ENCODE measurements at regions not wholly inside any gene's neighbourhood (a gene's known extent, or its start where the extent isn't known, plus 50 kb on each side); places are given as distances from the start of the nearest gene placed in this dataset.

DNA sequence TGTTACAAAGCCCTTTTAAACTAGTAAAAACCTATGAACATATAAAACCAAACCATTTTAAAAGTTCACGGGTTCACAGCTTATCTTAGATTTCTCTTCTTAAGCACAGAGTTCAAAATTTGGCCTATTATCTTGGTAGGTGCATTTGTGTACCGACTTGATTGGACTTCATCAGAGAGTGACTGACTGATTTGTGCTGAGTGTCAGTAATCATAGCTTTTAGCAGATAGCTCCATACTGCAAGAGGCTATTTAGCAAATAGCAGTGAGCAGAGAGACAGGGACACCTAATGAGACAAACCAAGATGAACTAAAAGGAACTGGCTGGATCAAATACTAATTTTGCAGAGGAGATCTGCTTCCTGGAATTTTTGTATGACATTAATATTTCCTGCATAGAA lies 274.5 kb downstream of the PRR16 start:
- no peak for DNase-seq

DNA sequence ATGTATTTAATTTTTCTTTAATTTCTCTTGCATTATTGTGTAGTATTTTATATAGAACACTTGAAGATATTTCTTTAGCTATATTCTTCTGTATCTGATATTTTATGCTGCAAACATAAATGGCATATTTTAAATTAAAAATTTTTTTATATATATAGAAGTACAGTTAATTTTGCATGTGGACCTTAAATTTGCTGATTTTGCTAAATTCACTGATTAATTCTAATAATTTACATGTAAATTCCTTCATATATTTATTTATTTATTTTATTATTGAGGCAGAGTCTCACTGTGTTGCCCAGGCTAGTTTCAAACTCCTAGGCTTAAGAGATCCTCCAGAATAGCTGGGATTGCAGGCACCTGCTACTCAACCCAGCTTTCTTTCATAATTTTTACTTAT lies 276.9 kb downstream of the PRR16 start:
- DNase-seq: no peak

DNA sequence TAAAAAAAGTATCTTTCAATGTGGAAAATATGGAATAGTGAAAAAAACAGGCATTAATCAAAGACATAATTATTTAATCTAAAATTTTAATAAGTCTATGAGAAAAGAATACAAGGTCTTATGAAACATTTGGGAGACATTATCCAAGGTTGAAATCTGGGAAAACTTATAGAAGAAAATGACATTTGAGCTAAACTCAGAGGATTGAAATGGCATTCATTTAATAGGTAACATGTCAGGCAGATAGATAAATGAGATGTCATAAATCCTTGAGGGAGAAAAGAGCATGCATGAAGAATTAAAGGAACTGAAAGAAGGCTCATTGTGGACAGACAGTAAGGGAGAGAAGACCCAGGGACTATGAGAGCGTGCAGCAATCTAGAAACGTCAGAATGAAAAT lies 284.4 kb downstream of the PRR16 start:
- DNase-seq: no peak

DNA sequence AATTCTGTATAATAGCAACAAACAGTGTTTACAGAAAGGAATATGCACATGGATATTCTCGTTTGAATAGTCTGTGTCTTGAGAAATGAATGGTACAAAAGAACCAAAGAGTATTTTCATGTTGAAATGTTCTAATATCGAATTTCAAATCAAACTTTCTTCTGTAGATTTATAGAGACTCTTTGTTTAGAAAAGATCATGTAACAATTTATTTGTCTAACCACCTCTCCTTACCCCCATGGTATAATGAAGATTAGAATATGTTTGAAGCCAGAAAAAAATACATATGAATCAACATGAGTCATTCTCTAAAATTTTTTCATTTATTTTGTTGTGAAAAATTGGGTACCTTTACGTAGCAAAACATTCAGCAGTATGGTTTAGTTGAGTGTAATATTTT lies 285.6 kb downstream of the PRR16 start:
- DNase-seq: no peak

DNA sequence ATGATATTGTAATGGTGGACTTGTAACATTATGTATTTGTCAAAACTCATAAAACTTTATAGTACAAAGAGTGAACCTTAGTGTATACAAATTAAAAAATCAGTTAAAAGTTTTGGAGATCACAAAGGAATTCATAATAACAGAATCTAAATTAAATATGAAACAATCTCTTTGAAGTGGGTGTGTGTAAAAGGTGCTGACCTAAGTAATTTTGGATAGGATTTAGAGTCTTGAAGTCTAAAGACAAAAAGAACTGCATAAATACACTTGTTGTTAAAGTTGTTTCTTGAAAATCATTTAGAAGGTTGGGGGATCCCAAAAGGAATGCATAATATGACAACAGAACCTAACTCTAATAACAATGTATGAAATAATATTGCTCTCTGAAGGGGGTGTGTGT lies 295.5 kb downstream of the PRR16 start:
- no peak for DNase-seq

DNA sequence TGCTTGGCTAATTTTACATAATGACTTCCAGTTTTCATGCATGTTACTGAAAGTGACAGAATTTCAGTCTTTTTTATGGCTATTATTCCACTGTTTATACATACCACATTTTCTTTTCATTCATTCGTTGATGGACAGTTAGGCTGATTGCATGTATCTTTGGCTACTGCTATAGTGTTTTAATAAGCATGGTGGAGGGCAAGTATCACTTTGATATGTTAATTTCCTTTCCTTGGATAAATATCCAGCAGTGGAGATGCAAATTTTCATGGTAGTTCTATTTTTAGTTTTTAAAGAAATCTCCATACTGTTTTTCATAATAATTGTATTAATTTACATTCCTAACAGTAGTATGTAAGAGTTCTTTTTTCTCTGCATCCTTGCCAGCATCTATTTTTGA lies 297.9 kb downstream of the PRR16 start:
- DNase-seq: peak; percentile 34 to 61

DNA sequence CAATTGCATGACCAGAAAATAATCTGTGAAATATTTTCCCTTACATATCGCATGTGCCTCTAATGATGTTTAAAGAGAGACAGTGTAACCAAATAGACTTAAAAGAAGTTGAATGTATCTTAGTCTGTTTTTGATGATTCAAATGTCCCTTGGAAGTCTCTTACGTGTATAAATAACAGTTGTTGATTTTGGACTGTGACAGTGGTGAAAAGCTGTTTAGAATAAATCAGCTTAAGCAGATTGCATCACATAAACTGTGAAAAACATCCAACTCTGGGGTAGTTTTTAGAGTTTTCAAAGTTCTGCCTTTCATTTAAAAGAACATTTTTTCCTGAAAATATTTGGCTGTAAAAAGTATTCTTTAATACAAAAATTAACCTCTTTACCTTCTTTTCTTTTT lies 301.1 kb downstream of the PRR16 start:
- no peak for DNase-seq

DNA sequence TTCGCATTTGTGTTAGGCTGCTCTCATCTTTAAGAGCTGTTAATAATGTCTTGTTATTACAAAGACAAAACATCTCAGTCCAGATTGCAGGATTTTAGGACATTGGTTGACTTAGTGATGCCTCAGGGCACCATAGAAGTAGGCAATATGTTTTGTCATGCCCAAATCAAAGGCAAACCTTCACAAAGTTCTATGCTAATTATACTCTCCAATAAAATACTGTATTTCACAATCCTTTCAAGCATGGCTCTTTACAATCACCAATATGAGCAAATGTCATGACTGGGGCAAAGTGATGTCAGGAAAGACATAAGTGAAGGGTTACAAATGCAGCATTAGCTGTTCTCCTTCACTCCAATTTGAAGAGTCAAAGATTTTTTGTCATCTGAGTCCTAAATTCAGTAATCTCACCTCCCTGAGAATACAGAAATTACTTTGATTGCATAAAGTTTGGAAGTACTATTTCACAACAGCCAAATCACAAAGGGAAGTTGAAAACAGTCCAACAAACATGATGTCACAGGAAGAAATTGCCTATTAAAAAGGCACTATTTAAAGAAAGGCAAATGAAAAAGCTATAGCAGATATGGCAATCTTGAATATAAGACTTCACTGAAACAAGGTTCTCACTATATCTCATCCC lies 303.2 kb downstream of the PRR16 start:
- no peak for DNase-seq

DNA sequence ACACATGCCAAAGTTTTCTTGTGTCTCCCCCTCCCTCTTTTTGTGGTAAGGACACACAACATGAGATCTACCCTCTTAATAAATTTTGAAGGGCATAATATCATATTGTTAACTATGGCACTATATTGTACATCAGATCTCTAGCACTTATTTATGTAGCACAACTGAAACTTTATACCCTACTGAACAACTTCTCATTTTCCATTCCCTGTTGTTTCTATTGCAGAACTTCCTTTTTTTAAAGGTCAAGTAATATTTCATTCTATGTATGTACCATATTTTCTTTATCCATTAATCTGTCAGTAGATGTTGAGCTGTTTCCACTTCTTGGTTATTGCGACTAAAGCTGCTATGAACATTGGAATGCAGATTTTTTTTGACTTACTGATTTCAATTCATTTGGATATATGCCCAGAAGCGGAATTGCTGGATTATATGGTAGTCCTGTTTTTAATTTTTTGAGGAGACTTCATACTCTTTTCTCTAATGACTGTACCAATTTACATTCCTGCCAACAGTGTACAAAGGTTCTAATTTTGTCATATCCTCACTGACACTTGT lies 305.3 kb downstream of the PRR16 start:
- no peak for DNase-seq

DNA sequence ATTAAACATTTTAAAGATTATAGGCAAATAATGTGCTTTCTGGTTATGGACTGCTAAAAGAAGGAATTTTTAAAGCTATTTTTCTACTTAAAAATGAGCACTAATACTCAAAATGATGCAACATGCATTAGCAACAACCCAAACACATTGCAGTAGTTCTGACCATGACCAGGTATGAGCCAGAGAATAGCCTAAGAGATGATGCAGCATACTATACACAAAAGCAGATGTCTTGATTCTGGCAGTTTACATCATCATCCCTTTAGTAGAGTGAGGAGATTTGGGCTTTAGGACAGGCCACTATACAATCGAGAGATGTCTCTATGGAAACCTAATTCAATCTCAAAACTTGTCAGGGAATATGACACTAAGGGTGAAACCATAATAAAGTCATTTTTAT lies 307.1 kb downstream of the PRR16 start:
- no peak for DNase-seq

DNA sequence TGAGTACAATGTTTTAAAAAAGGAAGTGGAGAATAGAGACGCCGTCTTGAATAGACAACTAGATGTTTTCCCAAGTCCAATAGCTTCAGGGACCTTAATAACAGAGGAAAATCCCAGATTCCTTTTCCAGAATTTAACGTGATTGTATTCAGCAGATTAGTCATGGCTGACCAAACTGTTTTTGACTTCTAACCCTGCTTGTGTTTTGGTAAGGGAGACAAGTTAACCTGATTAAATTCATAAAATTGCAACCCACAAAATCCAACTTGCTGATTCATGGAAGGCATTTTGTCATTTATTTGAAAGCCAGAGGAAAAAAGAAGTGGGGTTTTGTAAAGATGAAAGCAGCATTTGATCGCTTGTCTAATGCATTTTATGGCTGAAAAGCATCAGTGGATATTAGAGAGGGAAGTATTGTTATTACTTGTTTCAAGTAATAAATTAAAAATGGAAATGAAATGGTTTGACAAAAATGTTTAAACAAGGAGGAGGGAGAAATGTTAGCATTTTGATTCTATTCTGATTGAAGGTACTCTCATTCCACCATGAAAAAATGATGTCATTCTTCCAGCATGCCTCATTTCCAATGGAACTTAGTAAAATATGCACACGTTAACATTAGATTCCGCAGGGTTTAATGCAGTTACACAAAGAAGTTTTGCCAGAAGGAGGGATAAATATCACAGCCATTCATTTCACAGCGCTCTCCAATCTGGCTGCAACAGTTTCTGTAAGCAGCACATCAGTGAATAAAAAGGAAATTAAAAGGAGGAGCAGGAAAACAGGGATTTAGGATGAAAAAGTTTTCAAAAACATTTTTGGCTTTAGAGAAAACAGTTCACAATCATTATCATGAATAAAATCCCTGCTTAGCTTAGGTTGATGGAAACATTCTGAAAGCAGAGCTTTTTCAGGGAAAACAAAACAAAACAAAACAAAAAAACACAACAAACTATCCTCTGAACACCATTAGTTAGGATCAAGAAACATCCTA lies 314.7 kb downstream of the PRR16 start:
- no peak for DNase-seq

DNA sequence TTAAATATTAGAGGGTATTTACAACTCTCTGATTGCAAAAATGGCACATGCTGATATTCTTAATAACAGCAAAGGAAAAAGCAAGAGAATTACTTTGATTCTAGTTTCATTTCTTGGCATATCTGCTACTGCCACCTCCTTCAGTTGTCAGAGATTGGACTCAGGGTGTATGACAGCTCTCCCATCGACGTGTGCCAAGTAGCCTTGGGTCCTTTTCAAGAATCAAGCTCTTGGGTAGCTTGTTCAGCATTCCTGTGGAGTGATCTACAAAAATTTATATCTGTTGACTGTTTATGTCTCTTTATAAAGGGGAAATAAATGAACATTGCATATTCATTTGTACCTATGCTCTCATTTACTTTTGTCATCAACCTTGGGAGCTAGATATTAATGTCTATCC lies 315.6 kb downstream of the PRR16 start:
- no peak for DNase-seq

DNA sequence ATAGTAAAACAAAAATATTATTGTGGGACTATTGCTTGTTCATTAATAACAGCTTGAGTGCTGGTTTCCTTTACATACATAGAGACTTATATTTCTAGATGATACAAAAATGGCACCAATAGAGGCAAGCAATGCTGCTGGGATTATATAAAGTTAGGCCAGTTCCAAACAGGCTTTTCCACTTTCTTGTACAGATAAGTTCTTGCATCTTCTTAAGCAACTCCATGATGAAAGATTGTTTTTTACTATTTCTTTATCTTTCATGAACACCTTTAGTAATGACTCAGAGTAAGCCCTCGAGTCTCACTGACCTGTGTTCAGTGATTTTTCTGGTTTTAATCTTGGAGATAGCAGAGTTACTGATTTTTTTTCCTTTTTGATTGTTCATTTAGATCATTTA lies 324.4 kb downstream of the PRR16 start:
- DNase-seq: no peak

DNA sequence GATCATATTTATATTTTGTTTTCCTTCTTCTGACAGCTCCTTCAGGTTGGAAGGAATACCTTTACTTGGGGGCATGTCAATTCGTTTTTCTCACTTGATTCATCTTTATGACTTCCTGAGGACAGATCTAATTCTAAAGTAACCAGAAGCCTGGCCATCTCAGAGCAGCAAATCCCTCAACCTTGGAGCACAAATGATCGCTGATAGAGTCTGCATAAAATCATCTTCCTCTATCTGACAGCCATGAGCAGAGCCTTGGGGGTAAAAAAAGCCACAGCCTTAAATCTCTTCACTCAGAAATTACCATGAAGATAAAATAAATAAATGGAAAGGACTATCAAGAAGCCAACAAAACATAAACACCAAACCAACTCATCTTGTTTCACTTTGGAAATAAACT lies 325.8 kb downstream of the PRR16 start:
- DNase-seq: no peak

DNA sequence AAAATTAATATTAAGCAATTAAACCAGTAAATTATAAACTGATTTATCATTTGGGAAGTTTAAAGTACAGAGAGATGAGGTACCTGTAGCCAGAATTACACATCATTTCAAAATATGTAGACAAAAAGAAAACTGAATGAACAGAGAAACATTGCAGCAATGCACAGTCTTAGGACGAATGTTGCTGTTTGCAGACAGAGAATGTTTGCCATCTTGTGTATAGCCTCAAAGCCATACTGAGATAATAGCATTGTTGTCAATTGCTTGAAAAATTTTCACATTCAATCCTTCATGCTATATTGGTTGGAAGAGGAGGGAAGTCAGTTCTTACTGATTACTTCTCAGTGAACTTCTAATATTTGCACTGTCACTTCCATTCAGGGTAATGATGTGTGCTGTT lies 326.2 kb downstream of the PRR16 start:
- no peak for DNase-seq

DNA sequence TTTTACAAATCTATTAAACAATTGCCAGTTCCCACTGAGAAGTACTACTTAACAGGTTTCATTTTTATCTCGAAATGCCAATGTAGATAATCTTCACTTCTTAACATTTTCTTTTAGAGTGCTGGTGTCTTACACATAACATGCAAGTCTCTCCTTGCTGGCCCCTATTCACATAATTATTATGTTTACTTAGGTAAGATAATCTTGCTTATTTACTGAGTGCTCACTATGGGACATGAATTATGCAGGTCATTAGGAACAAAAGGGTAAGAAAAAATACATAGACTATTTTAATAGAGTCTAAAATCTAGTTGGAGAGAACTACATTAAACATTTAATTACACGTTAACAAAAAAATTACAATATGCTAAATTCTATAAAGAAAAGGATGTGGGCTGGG lies 328.4 kb downstream of the PRR16 start:
- DNase-seq: no peak

DNA sequence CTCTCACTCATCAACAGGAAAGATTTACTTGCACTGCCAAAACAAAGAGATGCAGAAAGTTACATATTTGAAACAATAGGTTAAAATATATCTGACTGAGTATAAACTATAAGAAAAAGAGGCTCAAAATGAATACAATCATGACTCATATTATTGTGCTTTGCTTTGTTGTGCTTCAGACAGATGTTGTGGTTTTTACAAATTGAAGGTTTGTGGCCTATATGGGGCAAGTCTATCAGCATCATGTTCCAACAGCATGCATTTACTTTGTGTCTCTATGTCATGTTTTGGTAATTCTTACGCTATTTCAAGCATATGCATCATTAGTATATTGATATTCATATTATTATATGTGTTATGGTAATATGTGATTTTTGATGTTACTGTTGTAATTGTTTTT lies 330.0 kb downstream of the PRR16 start:
- DNase-seq: no peak

DNA sequence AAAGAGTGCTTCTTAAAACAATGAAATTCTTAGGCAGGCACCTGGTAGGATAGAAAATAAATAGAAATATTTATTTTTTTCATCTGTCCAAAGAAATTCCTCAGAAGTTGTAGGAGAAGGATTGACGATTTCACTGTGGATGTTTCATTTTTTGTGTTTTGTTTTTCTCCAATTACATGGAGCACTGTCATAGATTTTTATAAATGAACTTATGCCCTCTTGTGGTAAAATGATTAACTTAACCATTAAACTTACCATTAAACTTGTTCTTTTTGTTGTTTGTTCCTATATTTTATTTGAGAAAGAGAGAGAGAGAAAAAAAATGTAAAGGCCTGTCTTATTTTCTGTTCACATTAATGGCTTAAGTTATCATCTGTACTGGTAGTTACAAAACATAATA lies 339.2 kb downstream of the PRR16 start:
- peak in 1 of 2 experiments; percentile 12 for DNase-seq

DNA sequence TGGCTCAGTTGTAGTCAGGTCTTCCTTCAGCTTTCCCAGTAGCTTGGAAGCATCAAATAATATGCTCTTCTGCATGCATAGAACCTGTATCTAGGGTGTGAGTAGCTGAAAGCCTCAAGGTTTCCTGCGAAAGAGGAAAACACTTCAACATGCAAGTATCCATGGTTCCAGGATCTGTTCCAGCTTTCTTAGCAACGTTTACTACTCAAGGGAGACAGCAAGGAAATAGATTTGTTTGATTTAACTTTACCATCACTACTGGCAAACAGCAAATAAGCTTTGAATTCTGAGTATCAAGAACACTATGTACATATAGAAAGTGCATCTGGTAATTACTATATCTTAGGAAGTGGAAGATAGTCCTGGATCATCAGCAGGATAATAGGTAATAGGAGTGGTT lies 341.0 kb downstream of the PRR16 start:
- DNase-seq: no peak

DNA sequence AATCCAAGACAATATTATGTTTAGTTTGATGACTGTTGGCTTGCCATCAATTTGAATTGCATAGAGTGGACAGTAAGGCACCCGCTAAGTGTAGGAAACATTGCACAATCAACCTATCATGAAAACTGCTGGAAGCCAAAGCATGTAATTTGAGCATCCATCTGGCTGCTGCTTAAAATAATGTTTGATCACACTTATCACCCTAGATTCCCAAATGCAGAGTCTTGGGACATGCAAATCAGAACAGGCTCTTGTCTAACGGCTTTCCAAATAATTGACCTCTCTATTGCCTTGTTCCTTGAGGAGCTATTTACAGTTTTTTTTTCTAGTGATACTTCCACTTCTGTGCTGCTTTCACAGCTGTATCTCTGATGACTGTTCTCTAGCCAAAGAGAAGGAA lies 342.1 kb downstream of the PRR16 start:
- no peak for DNase-seq

DNA sequence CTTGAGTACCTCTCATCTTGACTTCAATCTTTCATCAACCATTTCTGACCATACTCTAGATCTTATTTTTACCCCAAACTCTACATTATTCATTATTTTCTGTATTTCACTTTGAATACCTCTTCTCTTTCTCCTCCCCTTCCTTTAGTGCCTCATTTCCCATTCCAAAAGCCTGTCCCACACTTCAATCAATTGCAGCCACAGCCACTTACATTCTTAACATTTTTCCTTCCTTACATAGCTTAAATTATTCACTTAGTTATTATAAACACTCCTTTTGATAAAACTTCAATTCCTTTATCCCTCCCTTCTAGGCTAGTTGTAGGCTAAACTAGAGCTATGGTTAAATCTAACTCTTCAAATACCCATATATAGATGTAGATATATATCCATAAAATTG lies 344.0 kb downstream of the PRR16 start:
- no peak for DNase-seq

DNA sequence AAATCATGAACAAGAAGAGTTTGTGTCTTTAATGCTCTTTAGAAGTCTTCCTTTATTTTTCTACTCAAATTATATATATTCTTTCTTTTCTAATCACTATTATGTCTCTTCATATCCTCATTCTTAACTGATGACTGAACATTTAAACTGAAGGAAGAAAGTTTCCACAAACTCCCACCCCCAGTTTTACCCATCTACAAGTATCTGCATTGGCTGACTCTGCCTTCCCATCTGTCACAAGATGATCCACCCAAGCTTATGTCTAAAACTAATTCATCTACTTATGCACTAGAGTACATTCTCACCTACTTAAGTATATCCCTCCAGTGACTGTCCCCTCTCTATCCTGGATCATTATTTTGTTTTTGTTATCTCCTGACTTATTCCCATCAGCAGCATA lies 344.5 kb downstream of the PRR16 start:
- DNase-seq: no peak

DNA sequence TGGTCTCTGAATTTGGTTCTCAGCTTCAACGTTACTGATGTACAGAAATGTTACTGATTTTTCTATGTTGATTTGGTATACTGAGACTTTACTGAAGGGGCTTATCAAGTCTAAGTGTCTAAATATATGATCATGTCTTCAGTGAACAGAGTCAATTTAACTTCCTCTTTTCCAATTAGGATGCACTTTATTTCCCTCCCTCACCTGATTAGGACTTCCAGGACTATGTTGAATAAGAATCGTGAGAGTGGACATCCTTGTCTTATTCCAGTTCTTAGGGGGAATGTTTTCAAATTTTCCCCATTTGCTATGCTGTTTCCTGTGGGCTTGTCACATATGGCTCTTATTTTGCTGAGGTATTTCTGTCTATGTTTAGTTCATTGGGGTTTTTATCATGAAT lies 349.5 kb downstream of the PRR16 start:
- no peak for DNase-seq
